Ascending aorta (tissue), 2 donors: ENCODE measurements at regions not wholly inside any gene's neighbourhood (a gene's known extent, or its start where the extent isn't known, plus 50 kb on each side); places are given as distances from the start of the nearest gene placed in this dataset.
"Not testable (repeated sequence)": the region's sequence is repeated elsewhere in the genome, so short reads cannot be mapped to it uniquely, and the experiment has no call there.

Experiments
- DNase-seq, 2 donors: peaks; one replicate each; pipeline ENCODE4 v3.0.0-alpha.2; 2019; ENCODE audit warnings: low spot score in 2 of 2
- H3K27ac ChIP-seq, 2 donors: fragments of 200-600 bp; sonication (generic); one replicate each; pipeline ENCODE4 v1.5.1; 2016 to 2017; ENCODE audit warnings: mild to moderate bottlenecking in 1 of 2
- H3K27me3 ChIP-seq: fragments of 200-600 bp; sonication (generic); one replicate; pipeline ENCODE4 v1.5.1; 2017
- H3K36me3 ChIP-seq, 2 donors: fragments of 200-600 bp; sonication (generic); one replicate each; pipeline ENCODE4 v1.5.1; 2016
- H3K4me1 ChIP-seq, 2 donors: fragments of 200-600 bp; sonication (generic); one replicate each; pipeline ENCODE4 v1.5.1; 2016 to 2017; ENCODE audit warnings: mild to moderate bottlenecking in 1 of 2
- H3K4me3 ChIP-seq, 2 donors: fragments of 200-600 bp; sonication (generic); one replicate each; pipeline ENCODE4 v1.5.1; 2016 to 2017; ENCODE audit warnings: mild to moderate bottlenecking in 1 of 2
- H3K9me3 ChIP-seq, 2 donors: fragments of 200-600 bp; sonication (generic); one replicate each; pipeline ENCODE4 v1.5.1; 2016
- intact Hi-C: fragments of 100-400 bp; cut with DNase I; formaldehyde crosslinking; loops from one replicate; pipeline ENCODE4 v1.15.1; 2023
- TF ChIP-seq, protein P1 (sequence below), 3 experiments: fragments of 200-600 bp in 2 of 3; fragments of 450-650 bp in 1 of 3; sonication (generic) in 2 of 3; IDR thresholded peaks; one replicate each; pipeline ENCODE4 v1.5.1; 2016 to 2019; ENCODE audit warnings: antibody characterized with exemption in 3 of 3, mild to moderate bottlenecking in 1 of 3, moderate library complexity in 1 of 3

DNA sequence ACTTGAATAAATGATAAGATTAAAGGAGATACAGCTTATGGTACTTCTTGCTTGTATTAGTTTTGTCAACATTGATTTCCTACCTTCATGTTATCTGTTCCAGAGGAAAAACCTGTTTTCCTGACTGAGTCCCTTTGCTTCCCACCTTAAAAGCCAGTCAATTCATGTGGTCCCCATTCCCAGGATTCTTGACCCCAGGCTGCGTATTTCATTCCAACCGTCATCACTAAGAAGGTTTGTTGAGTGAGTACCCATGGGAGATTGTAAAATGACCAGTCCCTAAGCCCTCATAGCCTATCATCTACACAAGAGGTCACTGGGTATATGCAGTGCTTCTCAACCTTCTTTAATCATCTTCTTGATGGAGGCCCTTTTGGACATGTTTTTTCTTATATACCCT is 52.2 kb downstream of the BEX3 start:
- DNase-seq, result no peak
- Histone ChIP-seq H3K36me3 (no peaks in the 10 kb centered on the region), H3K4me1 (no peaks in the 10 kb centered on the region), H3K9me3 (no peaks in the 10 kb centered on the region), H3K4me3 (no peak overlapping the region), H3K27ac (no peak overlapping the region), H3K27me3 (no peaks in the 10 kb centered on the region)
- TF ChIP-seq, protein P1, sequence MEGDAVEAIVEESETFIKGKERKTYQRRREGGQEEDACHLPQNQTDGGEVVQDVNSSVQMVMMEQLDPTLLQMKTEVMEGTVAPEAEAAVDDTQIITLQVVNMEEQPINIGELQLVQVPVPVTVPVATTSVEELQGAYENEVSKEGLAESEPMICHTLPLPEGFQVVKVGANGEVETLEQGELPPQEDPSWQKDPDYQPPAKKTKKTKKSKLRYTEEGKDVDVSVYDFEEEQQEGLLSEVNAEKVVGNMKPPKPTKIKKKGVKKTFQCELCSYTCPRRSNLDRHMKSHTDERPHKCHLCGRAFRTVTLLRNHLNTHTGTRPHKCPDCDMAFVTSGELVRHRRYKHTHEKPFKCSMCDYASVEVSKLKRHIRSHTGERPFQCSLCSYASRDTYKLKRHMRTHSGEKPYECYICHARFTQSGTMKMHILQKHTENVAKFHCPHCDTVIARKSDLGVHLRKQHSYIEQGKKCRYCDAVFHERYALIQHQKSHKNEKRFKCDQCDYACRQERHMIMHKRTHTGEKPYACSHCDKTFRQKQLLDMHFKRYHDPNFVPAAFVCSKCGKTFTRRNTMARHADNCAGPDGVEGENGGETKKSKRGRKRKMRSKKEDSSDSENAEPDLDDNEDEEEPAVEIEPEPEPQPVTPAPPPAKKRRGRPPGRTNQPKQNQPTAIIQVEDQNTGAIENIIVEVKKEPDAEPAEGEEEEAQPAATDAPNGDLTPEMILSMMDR (IDR thresholded peaks at IDR 0.05), result no peak
- intact Hi-C loops, result no loop called here

DNA sequence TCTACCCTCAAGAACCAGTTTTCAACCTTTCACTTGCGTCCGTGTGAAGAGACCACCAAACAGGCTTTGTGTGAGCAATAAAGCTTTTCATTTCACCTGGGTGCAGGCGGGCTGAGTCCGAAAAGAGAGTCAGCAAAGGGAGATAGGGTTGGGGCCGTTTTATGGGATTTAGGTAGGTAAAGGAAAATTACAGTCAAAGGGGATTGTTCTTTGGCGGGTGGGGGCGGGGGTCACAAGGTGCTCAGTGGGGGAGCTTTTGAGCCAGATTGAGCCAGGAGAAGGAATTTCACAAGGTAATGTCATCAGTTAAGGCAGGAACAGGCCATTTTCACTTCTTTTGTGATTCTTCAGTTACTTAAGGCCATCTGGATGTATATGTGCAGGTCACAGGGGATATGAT is 52.7 kb downstream of the BEX3 start:
- intact Hi-C loops, H3K36me3 ChIP-seq, H3K9me3 ChIP-seq, H3K4me1 ChIP-seq, H3K27ac ChIP-seq, H3K4me3 ChIP-seq, H3K27me3 ChIP-seq, DNase-seq: not testable (repeated sequence)

DNA sequence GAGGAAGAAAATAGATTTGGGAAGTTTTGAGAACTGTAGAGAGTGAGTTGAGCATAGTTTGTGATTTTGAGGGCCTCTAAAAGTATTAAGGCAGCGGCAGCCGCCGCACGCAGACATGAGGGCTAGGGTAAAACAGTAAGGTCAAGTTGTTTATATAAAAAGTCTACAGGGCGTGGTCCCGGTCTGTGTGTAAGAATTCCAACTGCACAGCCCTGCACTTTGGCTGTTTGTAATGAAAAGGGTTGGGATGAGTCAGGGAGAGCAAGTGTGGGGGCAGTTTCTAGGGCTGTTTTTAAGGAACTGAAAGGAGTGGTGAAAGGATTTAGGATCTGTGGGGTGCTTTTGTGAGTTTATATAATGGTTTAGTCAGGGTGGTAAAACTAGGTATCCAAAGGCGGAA is 55.0 kb downstream of the BEX3 start:
- TF ChIP-seq, protein P1 (IDR thresholded peaks at IDR 0.05), result no peak
- no peak overlapping the region for H3K4me3 ChIP-seq

GRCh38 chrX:103432841-103433240 is 56.5 kb downstream of the BEX3 start:
- intact Hi-C loops, H3K36me3 ChIP-seq, H3K4me3 ChIP-seq, H3K4me1 ChIP-seq, DNase-seq, H3K9me3 ChIP-seq, H3K27me3 ChIP-seq, H3K27ac ChIP-seq: not testable (repeated sequence)

More for the DNA sequence above, 55.0 kb downstream of the BEX3 start:
- no peak overlapping the region for H3K27ac ChIP-seq
- no peak for DNase-seq
- no peaks in the 10 kb centered on the region for H3K9me3 ChIP-seq
- H3K27me3 ChIP-seq, result no peaks in the 10 kb centered on the region
- no peaks in the 10 kb centered on the region for H3K4me1 ChIP-seq
- intact Hi-C loops, result no loop called here
- H3K36me3 ChIP-seq, result no peaks in the 10 kb centered on the region

GRCh38 chrX:103437147-103437873 is 61.0 kb downstream of the BEX3 start:
- H3K4me1 ChIP-seq, result no peaks in the 10 kb centered on the region
- TF ChIP-seq, protein P1 (IDR thresholded peaks at IDR 0.05), result no peak
- H3K27ac ChIP-seq, result no peak overlapping the region
- no peaks in the 10 kb centered on the region for H3K27me3 ChIP-seq
- H3K9me3 ChIP-seq, result no peaks in the 10 kb centered on the region
- intact Hi-C loops, result no loop called here
- no peak overlapping the region for H3K4me3 ChIP-seq
- no peak for DNase-seq
- no peaks in the 10 kb centered on the region for H3K36me3 ChIP-seq

- H3K36me3 ChIP-seq, result no peaks in the 10 kb centered on the region
- no peak overlapping the region for H3K4me3 ChIP-seq
- intact Hi-C loops, result no loop called here
- H3K27ac ChIP-seq, result no peak overlapping the region
- no peaks in the 10 kb centered on the region for H3K4me1 ChIP-seq
- DNase-seq, result no peak
- TF ChIP-seq, protein P1 (IDR thresholded peaks at IDR 0.05), result no peak
- H3K9me3 ChIP-seq, result no peaks in the 10 kb centered on the region
- H3K27me3 ChIP-seq, result no peaks in the 10 kb centered on the region
Observed at GRCh38 chrX:103439161-103439560, 62.8 kb downstream of the BEX3 start.

- H3K36me3 ChIP-seq, result no peaks in the 10 kb centered on the region
- no peak for DNase-seq
- intact Hi-C loops, result no loop called here
- H3K27ac ChIP-seq, result no peak overlapping the region
- H3K4me1 ChIP-seq, result no peaks in the 10 kb centered on the region
- H3K4me3 ChIP-seq, result no peak overlapping the region
- TF ChIP-seq, protein P1 (IDR thresholded peaks at IDR 0.05), result no peak
- H3K9me3 ChIP-seq, result no peaks in the 10 kb centered on the region
- no peaks in the 10 kb centered on the region for H3K27me3 ChIP-seq
Observed at GRCh38 chrX:103440621-103441020, 64.3 kb downstream of the BEX3 start.
